ENCODE measurements at regions not wholly inside any gene's neighbourhood (a gene's known extent, or its start where the extent isn't known, plus 50 kb on each side); places are given as distances from the start of the nearest gene placed in this dataset.
"Not testable (repeated sequence)": the region's sequence is repeated elsewhere in the genome, so short reads cannot be mapped to it uniquely, and the experiment has no call there.

DNA sequence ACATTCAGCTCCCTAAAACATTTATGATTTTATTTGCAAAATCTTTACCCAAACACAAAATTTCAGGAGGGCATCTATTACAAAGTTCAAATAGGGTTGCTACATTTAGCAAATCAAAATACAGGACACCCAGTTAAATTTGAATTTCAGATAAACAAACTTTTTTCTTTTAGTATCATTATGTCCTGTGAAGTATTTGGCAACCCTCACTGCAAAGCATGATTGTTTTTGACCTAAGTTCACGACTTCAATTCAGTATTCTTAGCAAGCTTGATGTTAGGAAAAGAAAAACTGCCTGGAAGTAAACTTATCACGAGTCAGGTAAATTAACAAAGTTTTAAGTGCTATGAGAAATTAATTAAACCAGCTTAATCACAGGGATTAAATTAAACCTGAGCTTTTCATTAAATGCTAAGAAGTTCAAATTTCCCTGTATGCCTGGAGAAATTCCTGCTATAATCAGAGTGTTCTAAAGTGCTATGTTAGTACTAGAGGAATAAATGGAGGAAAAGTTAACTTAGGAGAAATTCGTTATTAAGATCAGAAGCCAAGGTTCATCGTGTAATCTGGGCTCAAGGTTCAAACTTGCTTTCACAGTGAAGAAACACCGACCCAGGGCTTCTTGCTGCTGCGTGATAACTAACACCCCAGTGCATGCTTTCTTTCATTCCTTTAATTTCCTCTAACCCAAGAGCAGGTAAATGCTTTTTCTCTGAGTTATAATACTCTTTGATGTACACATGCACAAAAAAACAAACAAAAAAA lies 298.1 kb downstream of the FOXO1 start:
- TF ChIP-seq, protein P1, sequence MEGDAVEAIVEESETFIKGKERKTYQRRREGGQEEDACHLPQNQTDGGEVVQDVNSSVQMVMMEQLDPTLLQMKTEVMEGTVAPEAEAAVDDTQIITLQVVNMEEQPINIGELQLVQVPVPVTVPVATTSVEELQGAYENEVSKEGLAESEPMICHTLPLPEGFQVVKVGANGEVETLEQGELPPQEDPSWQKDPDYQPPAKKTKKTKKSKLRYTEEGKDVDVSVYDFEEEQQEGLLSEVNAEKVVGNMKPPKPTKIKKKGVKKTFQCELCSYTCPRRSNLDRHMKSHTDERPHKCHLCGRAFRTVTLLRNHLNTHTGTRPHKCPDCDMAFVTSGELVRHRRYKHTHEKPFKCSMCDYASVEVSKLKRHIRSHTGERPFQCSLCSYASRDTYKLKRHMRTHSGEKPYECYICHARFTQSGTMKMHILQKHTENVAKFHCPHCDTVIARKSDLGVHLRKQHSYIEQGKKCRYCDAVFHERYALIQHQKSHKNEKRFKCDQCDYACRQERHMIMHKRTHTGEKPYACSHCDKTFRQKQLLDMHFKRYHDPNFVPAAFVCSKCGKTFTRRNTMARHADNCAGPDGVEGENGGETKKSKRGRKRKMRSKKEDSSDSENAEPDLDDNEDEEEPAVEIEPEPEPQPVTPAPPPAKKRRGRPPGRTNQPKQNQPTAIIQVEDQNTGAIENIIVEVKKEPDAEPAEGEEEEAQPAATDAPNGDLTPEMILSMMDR (conservative IDR thresholded peaks at IDR 0.05): no peak
- TF ChIP-seq ZFX (IDR thresholded peaks at IDR 0.05): no peak
- H3K27ac ChIP-seq: no peak overlapping the region

DNA sequence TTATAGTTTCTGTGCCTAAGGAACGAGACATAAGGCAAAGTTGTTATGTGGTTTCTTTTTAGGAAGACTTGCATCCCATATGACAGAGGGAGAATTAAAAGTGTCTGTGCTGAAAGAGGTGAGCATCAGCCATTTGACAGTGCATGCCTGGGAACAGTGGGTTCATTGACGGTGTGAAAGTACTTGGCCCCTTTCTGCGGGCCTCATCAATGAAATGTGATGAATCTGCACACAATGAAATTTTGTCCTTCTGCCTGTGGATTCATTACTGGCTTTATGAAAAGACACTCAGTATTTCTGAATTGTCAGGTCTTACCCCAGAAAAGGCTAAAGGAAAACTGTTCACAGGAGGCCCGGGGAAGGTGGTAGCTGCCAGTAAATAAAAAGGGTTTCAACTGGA lies 295.8 kb downstream of the FOXO1 start:
- TF ChIP-seq ZFX (IDR thresholded peaks at IDR 0.05): no peak
- TF ChIP-seq, protein P1 (conservative IDR thresholded peaks at IDR 0.05): no peak
- H3K27ac ChIP-seq: no peak overlapping the region

DNA sequence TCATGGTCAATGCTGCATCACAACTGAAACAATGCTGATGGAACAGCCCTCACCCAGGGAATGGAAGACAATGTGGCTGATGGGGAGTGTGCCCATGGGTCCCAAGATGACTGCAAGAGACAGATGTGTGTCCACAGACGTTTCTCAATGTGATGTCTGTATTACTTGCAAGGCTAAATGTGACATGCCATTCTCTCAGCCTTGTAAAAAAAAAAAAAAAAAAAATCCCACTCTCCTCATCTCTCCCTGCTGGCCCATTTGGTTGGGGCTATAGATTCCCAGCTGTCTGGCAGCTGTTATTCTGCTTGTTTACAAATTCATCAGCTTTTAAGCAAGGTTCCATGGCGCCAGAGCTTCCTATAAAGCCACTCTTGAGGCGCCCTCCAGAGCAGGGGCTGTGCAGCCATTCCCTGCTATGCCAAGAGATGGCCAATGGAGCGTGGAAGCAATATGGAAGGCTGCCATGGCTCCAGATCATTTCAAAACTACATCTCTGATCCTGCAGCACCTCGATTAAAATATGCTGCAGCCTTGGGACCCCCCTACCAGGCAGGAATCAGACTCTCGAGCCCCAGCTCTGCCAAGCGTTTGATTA lies 294.8 kb downstream of the FOXO1 start:
- TF ChIP-seq, protein P1 (conservative IDR thresholded peaks at IDR 0.05): no peak
- TF ChIP-seq ZFX (IDR thresholded peaks at IDR 0.05): no peak
- H3K27ac ChIP-seq: no peak overlapping the region

DNA sequence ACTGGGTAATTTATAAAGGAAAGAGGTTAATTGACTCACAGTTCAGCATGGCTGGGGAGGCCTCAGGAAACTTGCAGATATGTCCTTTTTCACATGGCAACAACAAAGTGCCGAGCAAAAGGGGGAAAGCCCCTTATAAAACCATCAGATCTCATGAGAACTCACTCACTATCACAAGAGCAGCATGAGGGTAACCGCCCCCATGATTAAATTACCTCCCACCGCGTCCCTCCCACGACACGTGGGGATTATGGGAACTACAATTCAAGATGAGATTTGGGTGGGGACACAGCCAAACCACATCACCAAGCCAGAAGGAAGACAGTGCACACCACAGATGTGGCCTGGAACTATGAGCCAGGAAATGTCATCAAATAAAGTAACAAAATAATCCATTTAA lies 292.8 kb downstream of the FOXO1 start:
- not testable (repeated sequence) for H3K27ac ChIP-seq

DNA sequence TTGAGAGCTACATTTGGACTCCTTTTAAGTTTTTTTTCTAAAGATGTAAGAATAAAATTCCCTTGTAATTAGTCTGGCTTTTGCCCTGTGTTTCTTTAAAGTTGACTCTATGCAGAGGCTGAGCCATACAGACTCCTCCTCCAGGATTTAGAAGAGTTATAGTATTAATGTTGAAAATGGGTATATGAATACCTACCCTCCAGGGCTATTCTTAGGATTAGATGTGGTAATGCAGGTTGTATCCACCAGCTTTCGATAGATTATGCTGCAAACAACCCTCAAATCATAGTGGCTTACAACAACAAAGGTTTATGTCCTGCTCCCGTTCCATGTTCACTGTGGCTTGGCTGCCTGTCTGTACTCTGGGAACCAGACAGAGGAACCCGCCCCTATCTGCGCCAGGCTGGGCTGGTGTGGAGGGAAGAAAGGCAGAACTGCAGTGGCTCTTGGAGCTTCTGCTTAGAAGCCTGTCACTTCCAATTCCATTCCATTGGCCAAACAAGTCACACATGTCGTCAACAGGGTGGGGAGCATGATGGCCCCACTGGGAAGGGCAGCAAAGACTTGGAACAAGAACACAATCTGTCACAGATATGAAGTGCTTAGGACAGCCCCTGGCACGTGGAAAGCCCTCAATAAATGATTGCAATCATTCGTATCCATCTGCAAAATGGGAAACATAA lies 290.8 kb downstream of the FOXO1 start:
- TF ChIP-seq ZFX (IDR thresholded peaks at IDR 0.05): no peak
- TF ChIP-seq, protein P1 (conservative IDR thresholded peaks at IDR 0.05): no peak
- H3K27ac ChIP-seq: no peak overlapping the region

DNA sequence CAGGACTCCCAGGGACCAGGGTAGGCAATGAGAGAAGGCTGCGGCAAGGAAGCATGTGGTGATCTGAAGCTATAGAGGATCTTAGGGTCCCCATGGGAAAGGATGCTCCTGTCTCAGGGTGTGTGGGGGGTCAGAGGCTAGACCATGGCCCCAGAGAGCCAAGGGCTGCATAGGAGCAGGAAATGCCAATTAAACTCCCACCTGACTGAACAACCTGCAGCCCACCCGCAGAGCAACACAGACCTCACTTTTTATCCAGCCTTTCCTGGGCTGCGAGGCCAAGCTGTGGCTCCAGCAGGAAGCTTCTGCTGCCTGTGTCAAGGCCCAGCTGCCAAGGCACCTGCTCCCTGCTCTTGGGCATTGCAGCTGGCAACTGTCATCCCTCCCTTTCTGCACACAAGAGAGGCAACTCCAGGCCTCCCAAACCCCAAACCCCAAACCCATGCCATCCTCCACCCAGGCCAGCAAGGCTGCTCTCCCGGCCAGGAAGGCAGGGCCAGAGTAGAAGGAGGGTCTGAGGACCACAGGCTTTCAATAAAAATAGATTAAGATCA lies 290.1 kb downstream of the FOXO1 start:
- TF ChIP-seq, protein P1 (conservative IDR thresholded peaks at IDR 0.05): no peak
- TF ChIP-seq ZFX (IDR thresholded peaks at IDR 0.05): no peak
- no peak overlapping the region for H3K27ac ChIP-seq

DNA sequence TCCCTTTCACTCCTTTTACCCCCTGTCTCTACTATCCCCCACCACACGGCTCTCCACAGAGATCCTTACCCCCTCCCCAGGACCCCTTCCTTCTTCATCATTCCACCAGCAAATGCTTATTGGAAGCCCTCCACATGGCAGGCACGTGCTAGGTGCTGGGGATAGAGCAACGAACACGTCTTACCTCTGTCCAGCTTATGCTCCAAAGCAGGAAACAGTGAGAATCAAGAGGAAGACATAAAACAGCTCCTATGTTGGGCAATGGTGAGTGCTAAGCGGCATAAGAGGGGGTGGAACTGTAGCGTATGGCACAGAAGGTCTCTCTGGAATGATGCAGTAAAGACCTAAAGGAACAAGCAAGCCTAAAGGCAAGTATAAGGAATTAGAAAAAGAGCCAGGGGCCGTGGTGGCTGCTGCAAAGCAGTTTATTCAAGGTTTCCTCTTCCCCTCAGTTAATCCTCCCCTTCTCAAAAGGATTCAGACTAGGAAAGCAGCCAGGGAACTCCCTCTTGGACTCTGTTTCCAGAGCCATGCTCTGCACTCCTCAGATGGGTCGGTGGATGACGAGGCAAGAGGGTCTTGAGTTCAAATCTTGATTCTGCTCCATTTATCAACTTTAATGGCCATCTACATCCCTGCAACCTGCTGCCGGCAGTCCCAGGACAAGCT lies 289.4 kb downstream of the FOXO1 start:
- TF ChIP-seq, protein P1 (conservative IDR thresholded peaks at IDR 0.05): no peak
- TF ChIP-seq ZFX (IDR thresholded peaks at IDR 0.05): no peak
- no peak overlapping the region for H3K27ac ChIP-seq

All from C4-2B (cell line).